ENCODE measurements at regions not wholly inside any gene's neighbourhood (a gene's known extent, or its start where the extent isn't known, plus 50 kb on each side); places are given as distances from the start of the nearest gene placed in this dataset.

GRCh38 chr5:57931807-57932206, 449.2 kb upstream of the ACTBL2 start:
- no peak for TF ChIP-seq CTCF (IDR thresholded peaks at IDR 0.05 in 8 of 11, conservative IDR thresholded peaks at IDR 0.05 in 3 of 11)
- no peak for TF ChIP-seq POLR2AphosphoS5 (IDR thresholded peaks at IDR 0.05)
- TF ChIP-seq POLR2A (IDR thresholded peaks at IDR 0.05): no peak

Measured in spleen (tissue), 7 donors.